NCI-H2171 (cell line): ENCODE measurements at regions not wholly inside any gene's neighbourhood (a gene's known extent, or its start where the extent isn't known, plus 50 kb on each side); places are given as distances from the start of the nearest gene placed in this dataset.

Experiments used
- DNase-seq: peaks from one replicate; lab custom pipeline; 2025; lab: John Stamatoyannopoulos, UW

DNA sequence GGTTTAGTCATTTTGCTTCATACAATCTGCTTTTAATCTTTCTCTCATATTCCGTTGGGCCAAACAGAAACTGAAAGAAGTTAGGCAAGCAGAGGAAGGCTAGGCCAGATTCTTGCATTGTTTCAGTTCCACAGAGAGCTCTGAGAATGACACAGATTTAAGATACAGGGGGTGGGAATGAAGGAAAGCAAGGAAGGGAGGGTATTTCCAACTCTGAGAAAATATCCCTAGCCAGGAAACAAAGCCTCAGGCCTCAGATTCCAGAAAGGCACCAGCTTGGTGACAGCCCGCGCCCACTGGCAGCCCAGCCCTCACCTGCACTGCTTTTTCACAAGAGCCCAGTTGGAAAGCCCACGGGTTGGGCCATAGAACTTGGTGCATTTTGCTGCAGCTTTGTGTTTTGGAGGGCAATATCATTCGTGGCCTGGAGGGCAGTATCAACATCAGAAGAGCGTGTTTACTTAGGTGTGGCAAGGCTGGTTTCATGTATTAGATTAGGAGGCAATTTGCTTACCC is 63.5 kb downstream of the ENC1 start:
- DNase-seq: no peak

DNA sequence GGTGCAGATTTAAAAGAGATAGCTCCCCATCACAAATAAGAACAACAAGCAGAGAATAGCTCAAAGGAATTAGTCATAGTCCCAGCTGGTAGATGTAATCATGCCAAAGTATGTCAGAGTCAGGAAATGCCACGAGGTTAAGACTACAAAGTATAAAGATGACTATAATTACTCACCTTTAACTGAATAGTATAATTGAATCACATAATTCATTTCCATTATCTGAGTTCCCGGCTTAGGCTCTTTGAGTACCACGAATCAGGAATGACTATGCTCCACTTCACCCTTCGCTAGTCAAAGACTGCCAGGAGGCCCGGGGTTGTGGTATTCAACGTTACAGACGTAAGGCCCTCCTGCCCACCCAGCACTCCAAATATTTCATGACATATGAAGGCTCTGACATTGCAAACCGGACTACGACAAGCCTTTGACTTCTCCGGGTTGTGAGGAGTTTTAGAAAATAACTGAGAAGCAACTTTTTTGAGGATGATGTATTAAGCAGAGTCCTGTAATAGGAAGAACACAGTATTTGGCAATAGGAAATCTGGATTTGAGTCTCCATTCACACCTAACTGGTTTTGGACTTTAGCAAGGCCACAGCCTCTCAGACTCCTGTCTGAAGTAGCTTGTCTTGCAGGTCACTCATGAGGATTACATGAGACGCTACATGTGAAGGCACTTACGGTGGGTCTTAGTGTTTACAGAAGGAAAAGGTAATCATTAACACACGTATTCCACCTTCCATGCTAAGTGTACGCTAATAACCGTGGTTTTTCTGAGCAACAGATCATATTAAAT is 64.6 kb downstream of the ENC1 start:
- no peak for DNase-seq

DNA sequence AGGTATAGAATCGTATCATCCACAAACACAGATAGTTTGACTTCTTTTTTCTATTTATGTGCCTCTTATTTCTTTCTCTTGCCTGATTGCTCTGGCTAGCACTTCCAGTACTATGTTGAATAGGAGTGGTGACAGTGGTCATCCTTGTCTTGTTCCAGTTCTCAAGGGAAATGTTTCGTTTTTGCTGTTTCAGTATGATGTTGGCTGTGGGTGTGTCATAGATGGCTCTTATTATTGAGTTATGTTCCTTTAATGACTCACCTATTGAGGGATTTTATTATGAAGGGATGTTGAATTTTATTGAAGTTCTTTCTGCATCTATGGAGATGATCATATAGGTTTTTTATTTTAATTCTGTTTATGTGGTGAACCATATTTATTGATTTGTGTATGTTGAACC is 70.3 kb downstream of the ENC1 start:
- no peak for DNase-seq

DNA sequence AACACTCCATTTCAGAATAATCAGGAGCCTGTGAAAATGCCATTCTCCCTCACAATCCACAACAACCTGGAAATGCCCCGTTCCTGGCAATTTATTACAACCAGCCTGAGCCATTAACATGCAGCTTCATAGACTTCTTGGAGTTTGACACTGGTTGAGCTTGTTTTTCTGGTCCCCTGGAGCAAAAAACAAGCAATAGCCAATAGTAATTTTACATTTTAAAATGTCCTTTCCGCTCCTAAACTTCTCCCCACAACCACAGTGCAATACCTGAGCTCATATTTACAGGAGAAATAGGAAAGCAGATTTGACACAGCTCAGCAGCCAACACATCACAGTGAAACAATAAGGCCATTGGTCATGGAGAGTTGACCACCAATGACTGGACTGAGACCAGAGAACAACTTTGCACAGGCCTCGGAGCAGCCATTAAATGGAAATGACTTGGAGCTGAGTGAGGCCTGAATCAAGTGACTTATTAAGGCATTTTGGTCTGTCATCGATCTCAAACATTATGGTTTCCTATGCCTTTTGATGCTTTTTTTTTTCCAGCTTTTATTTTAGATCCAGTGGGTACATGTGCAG is 73.0 kb downstream of the ENC1 start:
- DNase-seq: no peak

DNA sequence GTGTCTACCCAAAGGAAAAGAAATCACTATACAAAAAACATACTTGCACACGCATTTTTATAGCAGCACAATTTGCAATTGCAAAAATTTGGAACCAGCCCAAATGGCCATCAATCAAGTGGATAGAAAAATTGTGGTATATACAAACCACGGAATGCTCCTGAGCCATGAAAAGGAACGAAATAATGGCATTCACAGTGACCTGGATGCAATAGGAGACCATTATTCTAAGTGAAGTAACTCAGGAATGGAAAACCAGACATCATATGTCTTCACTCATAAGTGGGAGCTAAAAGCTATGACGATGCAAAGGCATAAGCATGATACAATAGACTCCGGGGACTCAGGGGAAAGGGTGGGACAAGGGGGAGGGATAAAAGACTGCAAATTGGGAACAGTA is 78.4 kb downstream of the ENC1 start:
- no peak for DNase-seq

DNA sequence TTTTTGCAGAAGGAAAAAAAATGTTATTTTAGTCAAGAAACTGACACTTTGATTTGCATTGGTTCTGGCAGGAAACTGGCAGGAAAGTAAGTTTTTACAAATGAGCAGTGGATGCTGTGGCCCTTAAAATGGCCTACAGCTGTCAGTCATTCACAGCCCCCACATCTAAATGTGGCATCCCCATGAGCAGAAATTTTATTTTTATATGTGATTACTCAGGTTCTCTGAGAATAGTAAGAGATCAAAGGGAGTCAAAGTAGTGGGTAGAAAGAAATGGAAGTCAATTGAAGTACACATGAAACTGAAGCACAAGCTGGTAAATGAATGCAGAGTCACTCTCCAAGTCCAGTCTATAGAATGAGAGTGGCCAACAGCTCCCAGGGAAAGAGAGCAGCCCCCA is 80.3 kb downstream of the ENC1 start:
- no peak for DNase-seq

DNA sequence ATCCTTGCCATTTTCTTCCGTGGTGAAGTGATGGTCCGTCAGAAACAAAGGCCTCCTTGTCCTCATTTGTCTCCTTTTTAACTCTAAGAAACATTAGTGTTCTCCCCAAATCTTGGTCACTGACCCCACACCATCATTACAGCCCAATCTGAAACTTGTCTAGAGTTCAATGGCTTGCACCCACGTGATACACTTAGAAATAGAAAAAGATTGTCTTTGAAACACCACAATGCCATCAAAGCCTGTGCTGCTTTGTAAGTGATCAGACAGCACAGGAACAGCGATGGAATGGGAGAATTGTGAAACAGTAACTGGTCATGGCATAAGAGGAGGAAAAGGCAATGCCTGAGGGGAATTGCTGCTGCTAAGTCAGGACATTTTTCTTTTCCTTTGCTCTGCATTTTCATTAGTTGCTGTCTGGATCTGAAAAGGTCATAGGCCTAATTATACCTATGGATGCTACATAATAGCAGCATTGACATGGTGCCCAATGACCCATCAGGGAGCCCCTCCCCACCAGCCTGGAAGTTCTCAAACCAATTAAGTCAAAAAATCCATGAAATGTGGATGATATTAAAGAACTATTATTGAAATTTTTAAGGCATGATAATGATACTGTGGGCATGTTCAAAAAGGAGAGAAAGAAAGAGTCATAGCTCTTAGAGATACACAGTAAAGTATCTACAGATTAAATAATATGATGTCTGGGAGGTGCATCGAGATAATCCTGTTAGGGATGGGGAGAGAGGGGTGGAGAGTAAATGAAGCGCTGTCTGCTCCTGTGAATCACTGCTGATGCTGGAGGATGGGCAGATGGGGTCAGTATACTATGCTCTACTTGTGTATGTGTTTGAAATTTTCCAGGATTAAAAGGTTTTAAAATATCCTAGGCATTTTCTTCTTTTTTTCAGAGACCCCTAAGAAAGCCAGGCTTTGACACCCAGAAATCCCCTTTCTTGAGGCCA is 83.6 kb downstream of the ENC1 start:
- no peak for DNase-seq

DNA sequence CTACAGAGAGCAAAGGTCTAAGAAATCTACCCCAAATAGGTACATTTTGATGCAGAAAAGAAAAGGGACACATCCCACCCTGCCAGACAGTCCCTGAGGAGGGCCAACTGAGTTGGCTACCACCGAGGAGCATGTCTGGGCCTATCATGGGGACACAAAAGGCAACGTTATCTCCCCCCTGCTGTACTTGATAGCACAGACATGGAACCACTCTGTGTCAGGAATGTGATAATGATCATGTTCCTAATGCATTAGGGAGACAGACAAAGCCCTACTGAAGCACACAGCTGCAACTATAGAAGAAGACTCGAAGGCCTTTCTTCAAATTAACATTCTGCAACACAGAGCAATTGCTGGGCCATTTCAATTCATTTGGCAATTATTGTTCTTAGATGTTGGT is 84.5 kb downstream of the ENC1 start:
- no peak for DNase-seq

DNA sequence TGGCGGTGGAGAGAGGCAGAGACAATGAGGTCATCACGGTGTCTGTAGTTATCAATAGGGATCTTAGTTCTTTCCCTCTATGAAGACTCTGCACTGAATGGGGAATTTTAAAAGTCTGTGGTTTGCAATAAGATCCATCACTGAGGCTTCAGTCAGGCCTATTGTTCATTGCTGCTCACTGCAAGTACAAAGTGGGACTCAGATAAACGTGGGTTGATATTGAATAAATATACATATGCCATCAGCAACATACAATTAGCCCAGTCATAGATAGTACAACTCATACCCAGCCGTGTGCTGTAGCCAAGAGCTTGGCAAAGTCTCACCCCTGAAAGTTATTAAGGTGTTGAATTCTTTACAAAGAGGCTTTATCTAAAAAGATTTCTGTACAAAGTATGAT is 88.4 kb downstream of the ENC1 start:
- DNase-seq: no peak

DNA sequence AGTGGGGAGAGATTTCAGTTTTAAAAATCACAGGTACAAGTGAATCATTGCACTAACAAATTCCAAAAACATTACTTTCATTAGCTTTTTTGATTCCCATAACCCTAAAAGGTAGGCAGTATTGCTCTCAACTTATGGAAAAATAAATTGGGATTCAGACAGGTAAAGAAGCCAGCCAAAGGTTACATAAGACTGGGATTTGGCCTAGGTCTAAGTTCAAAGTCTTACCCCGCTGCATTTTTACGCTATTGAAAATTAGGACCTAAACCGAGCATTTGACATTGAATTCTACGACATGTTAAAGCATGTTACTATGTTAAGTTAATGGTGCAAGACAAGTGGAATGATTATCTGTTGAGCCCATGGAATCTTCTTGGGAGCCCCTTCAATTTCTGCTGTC is 89.6 kb downstream of the ENC1 start:
- DNase-seq: no peak

DNA sequence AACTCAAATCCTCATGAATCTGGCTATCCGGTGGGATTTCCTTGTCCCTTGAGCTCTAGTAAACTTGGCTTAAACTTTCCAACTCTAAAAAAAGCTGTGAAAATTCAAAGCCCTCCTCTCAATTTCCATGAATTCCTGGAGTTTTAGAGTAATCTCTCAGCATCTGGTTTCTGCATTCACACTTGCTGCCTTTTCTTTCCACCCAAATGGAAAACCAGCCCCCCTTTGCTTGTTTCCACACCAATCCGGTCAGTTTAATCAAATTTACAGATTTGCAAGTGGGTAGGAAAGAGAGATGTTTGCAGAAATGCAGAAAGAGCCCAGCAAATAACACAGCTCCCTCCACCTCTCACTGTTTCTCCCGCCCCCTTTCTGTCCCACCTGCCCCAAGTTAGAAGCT is 91.1 kb downstream of the ENC1 start:
- DNase-seq: no peak

DNA sequence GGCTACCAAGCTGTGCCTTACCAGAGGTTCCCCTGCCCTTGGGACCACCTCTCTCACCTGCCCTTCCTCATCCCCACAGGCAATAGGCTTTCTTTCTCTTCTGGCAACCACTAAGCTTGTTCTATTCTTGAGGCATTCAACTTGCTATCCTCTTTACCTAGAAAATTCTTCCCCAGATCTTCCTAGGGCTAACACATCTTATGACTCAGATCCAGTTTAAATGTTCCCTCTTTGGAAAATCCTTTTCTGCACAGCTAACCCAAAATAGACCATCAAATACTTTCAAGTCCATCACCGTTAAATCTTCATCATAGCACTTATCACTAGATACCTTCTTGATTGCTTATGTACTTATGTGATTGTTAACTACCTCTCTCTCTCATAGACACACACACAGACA is 93.7 kb downstream of the ENC1 start:
- no peak for DNase-seq

DNA sequence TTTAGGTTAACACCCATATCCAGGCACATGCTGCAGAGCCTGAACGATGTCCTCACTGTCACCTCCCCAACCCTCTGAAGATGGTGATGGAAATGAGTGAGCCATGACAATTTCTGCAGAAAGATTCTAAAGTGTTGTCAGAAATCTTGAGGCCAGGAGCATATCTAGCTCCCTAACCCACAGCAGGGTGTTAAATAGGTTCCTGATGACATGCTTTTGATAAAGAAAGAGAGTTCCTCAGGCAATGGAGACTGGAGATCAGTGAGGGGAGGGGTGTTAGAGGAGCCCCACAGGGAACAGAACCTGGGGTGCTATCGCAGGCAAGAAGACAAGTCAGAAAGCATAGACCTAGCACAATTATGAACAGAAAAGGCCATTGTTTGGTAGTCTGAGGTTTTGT is 95.7 kb downstream of the ENC1 start:
- DNase-seq: no peak

DNA sequence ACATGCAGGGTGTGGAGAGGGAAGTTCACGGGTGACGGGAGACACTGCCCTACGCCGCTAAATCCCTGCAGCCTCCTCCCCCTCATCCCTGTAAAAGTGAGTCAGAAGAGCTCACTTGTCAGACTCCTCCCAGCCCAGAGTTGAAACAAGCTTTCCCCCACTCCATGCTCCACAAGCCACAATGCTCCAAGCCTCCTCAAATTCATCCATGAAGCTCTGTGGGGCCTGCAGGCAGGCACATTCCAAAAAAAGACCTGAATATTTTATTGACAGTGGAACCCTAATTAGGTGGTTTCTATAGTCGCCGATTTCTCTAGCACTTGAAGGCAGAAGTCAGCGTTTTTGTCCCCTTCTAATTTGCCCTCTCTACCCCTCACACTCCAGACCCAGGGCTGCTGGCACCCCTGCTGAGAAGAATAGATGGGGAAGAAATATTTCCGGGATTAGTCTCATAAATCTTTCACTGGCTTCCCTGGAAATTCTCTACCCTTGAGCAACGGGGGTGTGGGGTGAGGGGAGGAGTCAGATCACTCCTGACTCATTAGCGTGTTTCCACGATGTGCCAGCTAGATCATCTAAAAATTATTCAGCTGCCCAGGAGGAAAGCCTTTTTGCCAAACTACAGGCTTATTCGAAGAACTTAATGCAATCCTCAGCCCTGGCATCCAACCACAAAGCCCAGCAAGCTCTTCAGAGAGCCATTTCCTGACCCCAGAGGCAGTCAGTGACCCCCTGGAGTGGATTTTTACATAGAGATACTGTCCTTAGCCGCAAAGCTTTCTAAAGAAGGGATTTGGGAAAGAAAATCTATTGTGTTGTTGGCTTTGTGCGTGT is 97.1 kb downstream of the ENC1 start:
- DNase-seq: no peak

DNA sequence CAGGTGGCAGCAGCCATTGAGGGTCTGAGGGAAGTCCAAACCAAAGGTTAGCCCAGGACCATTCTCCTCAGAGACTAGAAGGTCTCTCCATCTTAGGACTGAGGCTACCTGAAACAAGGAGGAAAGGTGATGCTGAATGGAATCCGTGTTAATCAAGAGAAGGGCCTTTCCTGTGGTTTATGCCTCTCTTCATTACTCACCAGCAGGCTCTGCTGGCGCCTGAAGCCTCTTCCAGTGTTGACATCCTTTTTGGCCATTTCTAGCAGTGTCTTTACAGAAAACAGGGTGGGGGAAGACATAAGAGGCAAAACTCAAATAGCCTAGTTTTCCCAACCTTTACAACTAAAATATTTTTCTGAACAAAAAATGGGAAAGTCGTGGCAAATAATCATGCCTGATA is 98.0 kb downstream of the ENC1 start:
- no peak for DNase-seq

DNA sequence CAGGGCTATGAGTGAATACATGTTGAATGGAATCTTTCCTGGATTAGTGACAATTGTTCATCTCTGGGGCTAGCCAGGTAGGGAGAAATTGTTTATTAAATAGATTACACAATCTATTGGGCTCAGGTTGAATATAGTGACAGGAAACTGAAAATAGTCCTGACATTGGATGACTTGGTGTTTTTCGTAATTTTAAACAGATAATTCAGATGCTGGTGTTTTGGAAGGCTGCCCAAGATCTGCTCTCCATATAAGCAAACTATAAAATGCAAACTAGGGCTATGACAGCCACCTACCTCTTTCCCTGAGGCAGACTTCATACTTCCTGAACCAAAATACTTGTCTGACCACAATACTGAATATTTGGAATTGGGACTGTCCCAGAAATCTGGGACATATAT is 99.1 kb downstream of the ENC1 start:
- no peak for DNase-seq

DNA sequence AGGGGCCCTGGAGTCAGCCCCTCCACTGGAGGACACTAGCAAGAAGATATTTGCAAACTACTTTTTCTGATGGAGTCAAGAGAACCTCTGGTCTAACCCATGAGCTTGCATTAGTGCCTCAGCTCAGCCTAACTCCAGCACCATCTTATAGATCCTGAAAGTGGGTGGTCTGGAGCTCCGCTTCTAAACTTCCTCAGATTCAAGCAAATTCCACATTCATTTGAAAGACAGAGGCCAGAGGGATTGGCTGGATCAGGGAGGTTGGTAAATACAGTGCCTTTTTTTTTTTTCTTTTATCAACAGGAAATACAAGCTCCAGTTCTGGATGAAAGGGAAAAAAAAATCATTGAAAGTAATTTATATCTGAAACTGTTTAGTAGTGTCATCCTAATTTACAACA is 99.9 kb downstream of the ENC1 start:
- no peak for DNase-seq

DNA sequence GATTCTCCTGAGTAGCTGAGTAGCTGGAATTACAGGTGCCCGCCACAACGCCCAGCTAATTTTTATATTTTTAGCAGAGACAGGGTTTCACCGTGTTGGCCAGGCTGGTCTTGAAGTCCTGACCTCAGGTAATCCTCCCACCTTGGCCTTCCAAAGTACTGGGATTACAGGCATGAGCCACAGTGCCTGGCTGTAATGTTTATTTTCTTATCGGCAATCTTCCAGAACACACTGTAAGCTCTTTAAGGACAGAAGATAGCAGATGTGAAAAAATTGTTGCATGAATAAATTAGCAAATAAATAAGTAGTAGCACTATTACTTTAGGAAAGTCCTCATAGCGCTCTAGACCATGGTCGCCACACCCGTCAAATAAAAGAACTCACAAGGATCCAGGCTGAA is 100.5 kb downstream of the ENC1 start:
- no peak for DNase-seq

DNA sequence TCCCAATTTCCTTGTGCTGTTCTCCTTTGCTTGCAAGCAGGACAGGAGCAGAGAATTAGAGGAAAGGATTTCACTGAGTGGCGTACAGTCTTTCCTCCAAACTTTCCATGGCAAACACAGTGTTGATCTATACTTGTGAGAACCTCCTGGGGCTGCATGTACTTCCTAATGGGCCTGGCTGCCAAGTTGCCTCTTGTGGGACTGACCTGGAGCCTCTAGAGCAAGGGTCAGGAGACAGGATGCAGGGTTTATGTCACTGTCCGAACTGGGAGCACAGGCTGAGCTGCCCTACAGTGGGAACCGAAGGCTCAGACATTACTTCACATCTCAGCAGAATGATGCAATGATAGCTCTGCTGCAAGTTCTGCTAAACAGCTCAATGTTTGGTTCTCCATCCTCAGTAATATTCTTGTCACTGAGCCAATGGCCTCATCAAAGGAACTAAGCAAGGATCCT is 102.3 kb downstream of the ENC1 start:
- no peak for DNase-seq

DNA sequence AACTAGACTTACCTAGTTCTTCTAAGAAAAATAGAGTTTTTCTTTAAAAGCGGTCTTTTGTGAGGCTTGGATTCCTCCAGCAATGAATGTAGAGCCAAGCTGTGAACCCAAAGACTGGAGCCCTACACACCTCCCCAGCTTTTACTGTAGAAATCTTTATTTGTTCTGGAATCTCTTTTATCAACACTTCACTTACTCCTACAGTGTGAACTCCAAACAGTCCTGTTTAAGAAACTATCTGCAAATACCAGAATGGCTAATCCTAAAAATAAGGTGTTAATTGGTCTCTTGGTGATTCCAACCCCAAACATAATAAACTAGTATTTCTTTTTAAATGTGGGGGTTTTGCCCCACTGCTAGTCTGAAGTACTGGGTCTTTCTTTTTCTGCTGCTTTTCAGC is 103.9 kb downstream of the ENC1 start:
- DNase-seq: no peak

DNA sequence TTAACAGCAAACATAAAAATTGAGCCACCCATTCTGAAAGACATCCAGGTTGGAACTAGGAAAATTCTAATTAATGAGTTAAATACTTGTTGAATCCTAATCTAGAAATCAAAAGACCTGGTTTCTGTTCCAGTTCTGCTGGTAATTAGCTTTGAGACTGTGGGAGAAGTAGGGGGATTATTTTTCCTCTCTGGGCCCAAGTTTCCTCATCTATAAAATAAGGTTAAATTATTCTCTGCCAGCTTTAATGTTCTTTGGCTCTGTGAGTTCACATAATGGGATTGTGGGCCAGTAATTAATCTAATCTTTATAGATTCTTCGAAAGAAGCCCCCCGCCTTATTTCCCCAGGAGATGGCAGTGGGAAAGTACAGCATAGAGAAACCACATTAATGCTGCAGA is 104.6 kb downstream of the ENC1 start:
- DNase-seq: no peak
